HG03060 (cell line): ENCODE measurements at regions not wholly inside any gene's neighbourhood (a gene's known extent, or its start where the extent isn't known, plus 50 kb on each side); places are given as distances from the start of the nearest gene placed in this dataset.

Experiments used
- ATAC-seq: cut with Tn5 transposase; IDR thresholded peaks from one replicate; pipeline ENCODE4 v1.9.1; 2021; ENCODE audit warnings: low read depth, moderate number of reproducible peaks; ENCODE audit not compliant: unreplicated experiment

- no peak for ATAC-seq
Measured at GRCh38 chr1:228984646-228985631, 249.7 kb downstream of the RHOU start.

- no peak for ATAC-seq
Measured at GRCh38 chr1:228985661-228986060, 250.4 kb downstream of the RHOU start.

- no peak for ATAC-seq
Measured at GRCh38 chr1:228986093-228986904, 251.0 kb downstream of the RHOU start.

- no peak for ATAC-seq
Measured at GRCh38 chr1:228987286-228987685, 252.0 kb downstream of the RHOU start.

- no peak for ATAC-seq
Measured at GRCh38 chr1:228987736-228988506, 252.6 kb downstream of the RHOU start.

- ATAC-seq = no peak
Measured at GRCh38 chr1:228988664-228989063, 253.4 kb downstream of the RHOU start.

- ATAC-seq = no peak
Measured at GRCh38 chr1:228989176-228989575, 253.9 kb downstream of the RHOU start.

GRCh38 chr1:228989676-228989991, 254.4 kb downstream of the RHOU start:
- ATAC-seq = no peak

GRCh38 chr1:228989992-228990827, 254.9 kb downstream of the RHOU start:
- ATAC-seq = no peak

- ATAC-seq = no peak
Measured at GRCh38 chr1:228990906-228991569, 255.8 kb downstream of the RHOU start.

- no peak for ATAC-seq
Measured at GRCh38 chr1:228992044-228992443, 256.8 kb downstream of the RHOU start.

- ATAC-seq = no peak
Measured at GRCh38 chr1:228992907-228993535, 257.7 kb downstream of the RHOU start.

- no peak for ATAC-seq
Measured at GRCh38 chr1:228994676-228995594, 259.7 kb downstream of the RHOU start.

GRCh38 chr1:228996281-228996680, 261.0 kb downstream of the RHOU start:
- ATAC-seq = no peak

- no peak for ATAC-seq
Measured at GRCh38 chr1:228997721-228998144, 262.5 kb downstream of the RHOU start.

GRCh38 chr1:228998179-228998578, 262.9 kb downstream of the RHOU start:
- no peak for ATAC-seq

GRCh38 chr1:228999446-229000170, 264.3 kb downstream of the RHOU start:
- no peak for ATAC-seq
